PC-3 (cell line): ENCODE measurements at regions not wholly inside any gene's neighbourhood (a gene's known extent, or its start where the extent isn't known, plus 50 kb on each side); places are given as distances from the start of the nearest gene placed in this dataset.

Source experiments
- ATAC-seq: fragments of 200-7000 bp; cut with Tn5 transposase; 2 replicates; pipeline ENCODE4 v1.9.1; 2020; ENCODE audit warnings: mild to moderate bottlenecking, moderate library complexity
- BruUV-seq: library from RNA; stranded (reverse); fragments of 400-500 nt; replicated peaks from 2 replicates; lab custom pipeline; 2021; lab: Mats Ljungman, UMichigan
- CTCF ChIA-PET: fragments of 300-600 bp; sonication (Branson Sonifier 250); formaldehyde crosslinking; loops from one replicate; lab custom pipeline; 2022; ENCODE audit warnings: antibody characterized with exemption; lab: Charles Lee
- POLR2A ChIA-PET: fragments of 300-600 bp; sonication (Branson Sonifier 250); formaldehyde crosslinking; loops from one replicate; lab custom pipeline; 2022; ENCODE audit warnings: antibody characterized with exemption; ENCODE audit not compliant: unreplicated experiment; lab: Charles Lee
- DNase-seq: peaks from one replicate; pipeline ENCODE4 v3.0.0-alpha.2; 2015
- H2AFZ ChIP-seq: fragments of 300-600 bp; sonication (generic); 2 replicates; pipeline ENCODE4 v1.6.0; 2016; ENCODE audit warnings: antibody characterized with exemption, low read length
- H3F3A ChIP-seq: fragments of 300-600 bp; sonication (generic); one replicate; pipeline ENCODE4 v1.6.0; 2017; ENCODE audit warnings: antibody characterized with exemption, low read length, control low read depth, mild to moderate bottlenecking; ENCODE audit not compliant: unreplicated experiment
- H3K27ac ChIP-seq: fragments of 300-600 bp; sonication (generic); 2 replicates; pipeline ENCODE4 v1.5.1; 2016; ENCODE audit warnings: mild to moderate bottlenecking, low read length
- H3K27me3 ChIP-seq: fragments of 300-600 bp; sonication (generic); 2 replicates; pipeline ENCODE4 v1.6.1; 2016; ENCODE audit warnings: low read length, mixed read lengths
- H3K36me3 ChIP-seq: fragments of 300-600 bp; sonication (generic); 2 replicates; pipeline ENCODE4 v1.6.1; 2016; ENCODE audit warnings: low read depth, mixed run types, low read length, mixed read lengths
- H3K4me1 ChIP-seq: fragments of 300-600 bp; sonication (generic); 2 replicates; pipeline ENCODE4 v1.5.1; 2016; ENCODE audit warnings: low read length; ENCODE audit not compliant: insufficient read depth
- H3K4me2 ChIP-seq: fragments of 300-600 bp; sonication (generic); 2 replicates; pipeline ENCODE4 v1.6.0; 2016; ENCODE audit warnings: low read length
- H3K4me3 ChIP-seq: fragments of 300-600 bp; sonication (generic); 2 replicates; pipeline ENCODE4 v1.5.1; 2016; ENCODE audit warnings: mild to moderate bottlenecking, low read length, mixed read lengths
- H3K79me2 ChIP-seq: fragments of 300-600 bp; sonication (generic); 2 replicates; pipeline ENCODE4 v1.6.1; 2017; ENCODE audit warnings: low read length, mixed read lengths
- H3K9ac ChIP-seq: fragments of 300-600 bp; sonication (generic); 2 replicates; pipeline ENCODE4 v1.6.0; 2016; ENCODE audit warnings: mild to moderate bottlenecking, low read length
- H3K9me2 ChIP-seq: fragments of 300-600 bp; sonication (generic); replicated peaks from 2 replicates; pipeline ENCODE4 v1.6.1; 2016; ENCODE audit warnings: mixed run types, low read length, mixed read lengths
- H3K9me3 ChIP-seq: fragments of 300-600 bp; sonication (generic); 2 replicates; pipeline ENCODE4 v1.6.1; 2016; ENCODE audit warnings: low read length, mixed read lengths
- H4K20me1 ChIP-seq: fragments of 300-600 bp; sonication (generic); 2 replicates; pipeline ENCODE4 v1.6.1; 2016; ENCODE audit warnings: low read length, mixed read lengths
- CTCF ChIP-seq: fragments of 300-600 bp; sonication (generic); conservative IDR thresholded peaks from 2 replicates; pipeline ENCODE4 v1.5.1; 2017; ENCODE audit warnings: antibody characterized with exemption, low read depth, mild to moderate bottlenecking, low read length
- EZH2 ChIP-seq: fragments of 300-600 bp; sonication (generic); IDR thresholded peaks from one replicate; pipeline ENCODE4 v1.6.1; 2017; ENCODE audit warnings: antibody characterized with exemption, mild to moderate bottlenecking, low read length; ENCODE audit not compliant: unreplicated experiment
- EZH2phosphoT487 ChIP-seq: fragments of 300-600 bp; sonication (generic); IDR thresholded peaks from 2 replicates; pipeline ENCODE4 v1.6.1; 2018; ENCODE audit warnings: mild to moderate bottlenecking, antibody characterized with exemption, low read length, borderline replicate concordance
- intact Hi-C: fragments of 100-400 bp; cut with micrococcal nuclease; formaldehyde crosslinking; loops from 2 replicates; pipeline ENCODE4 v1.9.0; 2023

- Histone ChIP-seq H2AFZ (no peak overlapping the region), H3K4me3 (no peak overlapping the region), H3K9me2 (no peaks in the 10 kb centered on the region), H3F3A (no peaks in the 10 kb centered on the region), H4K20me1 (no peaks in the 10 kb centered on the region), H3K27me3 (no peaks in the 10 kb centered on the region), H3K79me2 (no peaks in the 10 kb centered on the region), H3K4me1 (no peaks in the 10 kb centered on the region), H3K36me3 (no peaks in the 10 kb centered on the region), H3K4me2 (no peak overlapping the region), H3K27ac (no peak overlapping the region), H3K9ac (no peak overlapping the region), H3K9me3 (no peaks in the 10 kb centered on the region)
- ATAC-seq = no peak
- BruUV-seq = no TSS peak
- intact Hi-C loops = no loop called here
- TF ChIP-seq EZH2phosphoT487 (no peak), EZH2 (no peak), CTCF (no peak)
- CTCF ChIA-PET = no interaction called here
- no peak for DNase-seq
- POLR2A ChIA-PET = no interaction called here
These were observed 774.3 kb downstream of the KCTD16 start for GRCh38 chr5:144944936-144945335.

GRCh38 chr5:144941004-144941403 is 770.3 kb downstream of the KCTD16 start:
- H3K4me2 ChIP-seq = no peak overlapping the region
- no peak overlapping the region for H2AFZ ChIP-seq
- ChIA-PET POLR2A (no interaction called here), CTCF (no interaction called here)
- no peaks in the 10 kb centered on the region for H3K9me3 ChIP-seq
- H3K79me2 ChIP-seq = no peaks in the 10 kb centered on the region
- no peak overlapping the region for H3K27ac ChIP-seq
- intact Hi-C loops = no loop called here
- no peaks in the 10 kb centered on the region for H4K20me1 ChIP-seq
- H3K9me2 ChIP-seq = no peaks in the 10 kb centered on the region
- no peak for TF ChIP-seq CTCF
- no peak for TF ChIP-seq EZH2
- no peak for TF ChIP-seq EZH2phosphoT487
- no peaks in the 10 kb centered on the region for H3K36me3 ChIP-seq
- BruUV-seq = no TSS peak
- no peak overlapping the region for H3K9ac ChIP-seq
- no peak for DNase-seq
- no peak overlapping the region for H3K4me3 ChIP-seq
- no peak for ATAC-seq
- H3F3A ChIP-seq = no peaks in the 10 kb centered on the region
- H3K27me3 ChIP-seq = no peaks in the 10 kb centered on the region
- H3K4me1 ChIP-seq = no peaks in the 10 kb centered on the region

GRCh38 chr5:144918371-144918770 is 747.7 kb downstream of the KCTD16 start:
- no peaks in the 10 kb centered on the region for H4K20me1 ChIP-seq
- no peaks in the 10 kb centered on the region for H3K9me3 ChIP-seq
- no peak overlapping the region for H2AFZ ChIP-seq
- H3K4me2 ChIP-seq = no peak overlapping the region
- no peaks in the 10 kb centered on the region for H3K27me3 ChIP-seq
- H3F3A ChIP-seq = no peaks in the 10 kb centered on the region
- ATAC-seq (no peak), DNase-seq (no peak)
- intact Hi-C loops = no loop called here
- CTCF ChIA-PET = no interaction called here
- H3K79me2 ChIP-seq = no peaks in the 10 kb centered on the region
- no peaks in the 10 kb centered on the region for H3K4me1 ChIP-seq
- H3K36me3 ChIP-seq = no peaks in the 10 kb centered on the region
- no peak overlapping the region for H3K27ac ChIP-seq
- BruUV-seq = no TSS peak
- H3K9me2 ChIP-seq = no peaks in the 10 kb centered on the region
- POLR2A ChIA-PET = no interaction called here
- no peak overlapping the region for H3K9ac ChIP-seq
- TF ChIP-seq EZH2 = no peak
- TF ChIP-seq CTCF = no peak
- no peak for TF ChIP-seq EZH2phosphoT487
- no peak overlapping the region for H3K4me3 ChIP-seq
